Lung (tissue), 11 donors: ENCODE measurements at regions not wholly inside any gene's neighbourhood (a gene's known extent, or its start where the extent isn't known, plus 50 kb on each side); places are given as distances from the start of the nearest gene placed in this dataset.
A peak's percentile ranks its signal among the peaks of the same experiment; 100 is the strongest.

Experiments
- ATAC-seq: fragments of 200-7000 bp; cut with Tn5 transposase; one replicate; pipeline ENCODE4 v1.9.1; 2020; ENCODE audit warnings: moderate number of reproducible peaks; ENCODE audit not compliant: insufficient read depth, low FRiP score
- DNase-seq, 3 donors: peaks; one replicate each; pipeline ENCODE4 v3.0.0-alpha.2; 2013 to 2017
- H3K27ac ChIP-seq, 2 donors: one replicate each; pipeline ENCODE4 v1.5.1; 2013; ENCODE audit warnings: mild to moderate bottlenecking in 2 of 2, moderate library complexity in 2 of 2, control low read depth in 1 of 2, inconsistent platforms in 1 of 2, low read depth in 1 of 2, low read length in 1 of 2
- H3K27me3 ChIP-seq, 3 donors: one replicate each; pipeline ENCODE4 v1.5.1; 2013; ENCODE audit warnings: low read length in 2 of 3; ENCODE audit not compliant: control insufficient read depth in 3 of 3, insufficient read depth in 3 of 3
- H3K36me3 ChIP-seq, 4 donors: one replicate each; pipeline ENCODE4 v1.5.1; 2013; ENCODE audit warnings: low read length in 4 of 4, mild to moderate bottlenecking in 1 of 4, moderate library complexity in 1 of 4; ENCODE audit not compliant: control insufficient read depth in 4 of 4, insufficient read depth in 4 of 4
- H3K4me1 ChIP-seq, 5 donors: one replicate each; pipeline ENCODE4 v1.5.1; 2013; ENCODE audit warnings: low read length in 5 of 5, mild to moderate bottlenecking in 2 of 5, moderate library complexity in 1 of 5; ENCODE audit not compliant: control insufficient read depth in 5 of 5, insufficient read depth in 5 of 5
- H3K4me3 ChIP-seq: one replicate; pipeline ENCODE4 v1.5.1; 2013; ENCODE audit warnings: mild to moderate bottlenecking, control low read depth, moderate library complexity
- H3K9ac ChIP-seq, 2 donors: one replicate each; pipeline ENCODE4 v1.5.1; 2013; ENCODE audit warnings: low read length in 2 of 2, control low read depth in 1 of 2; ENCODE audit not compliant: insufficient read depth in 1 of 2
- H3K9me3 ChIP-seq, 4 donors: one replicate each; pipeline ENCODE4 v1.5.1; 2013; ENCODE audit warnings: low read length in 3 of 4, mild to moderate bottlenecking in 1 of 4, moderate library complexity in 1 of 4; ENCODE audit not compliant: control insufficient read depth in 4 of 4, insufficient read depth in 3 of 4
- CTCF ChIP-seq: IDR thresholded peaks from 2 replicates; pipeline ENCODE4 v1.5.1; 2012; ENCODE audit warnings: mild to moderate bottlenecking; ENCODE audit errors: control extremely low read depth, extremely low read depth
- WGBS, 2 donors: extraction: QIAGEN DNeasy Blood & Tissue Kit; methylation state at CpG; one replicate each; pipeline ENCODE4 v1.1.7; 2013; 5-methylcytosine and 5-hydroxymethylcytosine counted together
- donor health status: control.
- donor health status: control.
- donor health status: Bipolar disorder and iron deficiency.
- donor health status: healthy.
- donor health status: DM: yes; HTN: yes; CAD: no.

- ATAC-seq: no peak
- H3K27me3 ChIP-seq: no peaks in the 10 kb centered on the region
- no peaks in the 10 kb centered on the region for H3K4me1 ChIP-seq
- H3K4me3 ChIP-seq: no peak overlapping the region
- H3K9ac ChIP-seq: no peak overlapping the region
- no peak for DNase-seq
- no peak overlapping the region for H3K27ac ChIP-seq
- H3K36me3 ChIP-seq: no peaks in the 10 kb centered on the region
- TF ChIP-seq CTCF: no peak
- WGBS, 2 donors: 97 to 99% methylated on average over 3 of the region's 3 CpGs
- H3K9me3 ChIP-seq: peaks cover 0 to 5% (median 1%) of the 10 kb centered on the region in 4 donors
These were observed 372.4 kb upstream of the SPRED2 start for GRCh38 chr2:65804777-65805176.

GRCh38 chr2:65802298-65802942 is 370.0 kb upstream of the SPRED2 start:
- H3K9me3 ChIP-seq: peaks cover 0 to under 1% (median 0%) of the 10 kb centered on the region in 4 donors
- H3K36me3 ChIP-seq: no peaks in the 10 kb centered on the region
- no peaks in the 10 kb centered on the region for H3K4me1 ChIP-seq
- H3K27me3 ChIP-seq: no peaks in the 10 kb centered on the region
- H3K4me3 ChIP-seq: no peak overlapping the region
- DNase-seq: peak in 2 of 3 donors; percentile 4 to 24
- H3K27ac ChIP-seq: no peak overlapping the region
- no peak overlapping the region for H3K9ac ChIP-seq
- WGBS, 2 donors: 63 to 70% methylated on average over 6 of the region's 6 CpGs
- no peak for TF ChIP-seq CTCF
- ATAC-seq: no peak

- 71 to 82% methylated on average over 1 of the region's 1 CpG for WGBS, 2 donors
- H3K9ac ChIP-seq: no peak overlapping the region
- no peaks in the 10 kb centered on the region for H3K4me1 ChIP-seq
- no peaks in the 10 kb centered on the region for H3K9me3 ChIP-seq
- H3K27me3 ChIP-seq: no peaks in the 10 kb centered on the region
- no peak for ATAC-seq
- no peak for TF ChIP-seq CTCF
- no peak overlapping the region for H3K27ac ChIP-seq
- DNase-seq: no peak
- H3K36me3 ChIP-seq: no peaks in the 10 kb centered on the region
- no peak overlapping the region for H3K4me3 ChIP-seq
These were observed 368.6 kb upstream of the SPRED2 start for GRCh38 chr2:65800998-65801397.
